Muscle of leg (tissue), 3 donors: ENCODE measurements at regions not wholly inside any gene's neighbourhood (a gene's known extent, or its start where the extent isn't known, plus 50 kb on each side); places are given as distances from the start of the nearest gene placed in this dataset.
"Not testable (repeated sequence)": the region's sequence is repeated elsewhere in the genome, so short reads cannot be mapped to it uniquely, and the experiment has no call there.

Experiments
- DNase-seq: peaks from one replicate; pipeline ENCODE4 v3.0.0; 2013
- H3K27ac ChIP-seq: one replicate; pipeline ENCODE4 v1.5.1; 2013; ENCODE audit warnings: mild to moderate bottlenecking, low read length, control low read depth
- H3K27me3 ChIP-seq: one replicate; pipeline ENCODE4 v1.6.1; 2013; ENCODE audit warnings: low read length; ENCODE audit not compliant: control insufficient read depth, insufficient read depth
- H3K36me3 ChIP-seq: one replicate; pipeline ENCODE4 v1.6.1; 2013; ENCODE audit warnings: low read length; ENCODE audit not compliant: control insufficient read depth, insufficient read depth
- H3K4me1 ChIP-seq: one replicate; pipeline ENCODE4 v1.6.1; 2013; ENCODE audit warnings: low read length; ENCODE audit not compliant: control insufficient read depth, insufficient read depth
- H3K4me3 ChIP-seq: one replicate; pipeline ENCODE4 v1.5.1; 2013; ENCODE audit warnings: low read length, control low read depth
- H3K9me3 ChIP-seq: replicated peaks from 2 replicates; pipeline ENCODE4 v1.6.1; 2013; ENCODE audit warnings: low read depth, low read length; ENCODE audit not compliant: control insufficient read depth
- WGBS: methylation state at CpG from one replicate; pipeline ENCODE4 v1.1.5; 2013; ENCODE audit warnings: missing lambda C conversion rate; ENCODE audit not compliant: insufficient coverage; 5-methylcytosine and 5-hydroxymethylcytosine counted together

DNA sequence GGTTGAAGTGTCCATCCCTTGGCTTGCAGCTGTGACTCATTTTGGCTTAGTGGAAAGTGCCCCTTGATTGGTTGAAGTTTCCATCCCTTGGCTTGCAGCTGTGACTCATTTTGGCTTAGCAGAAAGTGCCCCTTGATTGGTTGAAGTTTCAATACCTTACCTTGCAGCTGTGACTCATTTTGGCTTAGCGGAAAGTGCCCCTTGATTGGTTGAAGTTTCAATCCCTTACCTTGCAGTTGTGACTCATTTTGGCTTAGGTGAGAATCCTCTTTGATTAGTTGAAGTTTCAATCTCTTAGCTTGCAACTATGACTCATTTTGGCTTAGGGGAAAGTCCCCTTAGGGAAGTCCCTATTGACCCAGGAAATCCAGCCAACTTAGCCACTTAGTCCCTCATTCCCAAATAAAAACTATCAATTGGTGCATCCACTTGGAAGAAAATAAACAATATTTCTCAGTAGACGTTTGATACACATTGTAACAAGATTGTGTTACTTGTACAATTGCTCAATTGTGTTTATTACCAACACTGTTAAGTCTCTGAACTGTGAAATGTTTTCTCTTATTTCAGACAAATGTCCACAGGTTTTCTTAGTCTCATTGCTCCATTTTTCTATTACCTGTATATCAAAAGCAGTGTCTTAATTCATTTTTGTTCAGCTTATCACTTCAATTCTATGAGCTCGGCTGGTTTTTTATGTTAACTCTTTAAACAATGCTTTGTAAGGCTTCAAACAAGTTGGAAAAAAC, 2308.8 kb upstream of the ACO1 start:
- Histone ChIP-seq H3K9me3 (no peaks in the 10 kb centered on the region), H3K4me1 (no peaks in the 10 kb centered on the region), H3K4me3 (no peak overlapping the region), H3K27me3 (no peaks in the 10 kb centered on the region), H3K27ac (no peak overlapping the region), H3K36me3 (no peaks in the 10 kb centered on the region)
- no peak for DNase-seq
- no CpG with 5 or more reads among the region's 3 CpGs for WGBS

DNA sequence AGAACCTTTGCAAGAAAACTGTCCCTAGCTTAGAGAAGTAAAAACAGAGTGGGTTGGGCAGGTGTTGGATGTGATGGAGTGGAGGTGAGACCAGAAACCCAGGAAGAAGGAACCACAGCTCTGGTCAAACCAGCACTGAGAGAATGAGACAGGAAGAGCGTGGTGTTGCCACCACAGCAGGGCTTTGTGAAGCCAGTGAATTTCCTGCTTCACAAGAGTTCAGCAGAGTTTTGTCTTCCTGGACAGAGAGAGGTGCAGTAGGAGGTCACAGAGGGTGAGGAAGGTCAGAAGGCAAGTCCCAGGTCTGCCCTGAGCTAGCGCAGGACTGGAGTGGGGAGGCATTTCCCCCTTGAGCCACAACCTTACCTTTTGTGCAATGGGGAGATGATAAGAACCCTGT, 2306.2 kb upstream of the ACO1 start:
- Histone ChIP-seq H3K27me3 (no peaks in the 10 kb centered on the region), H3K36me3 (no peaks in the 10 kb centered on the region), H3K9me3 (no peaks in the 10 kb centered on the region), H3K4me3 (no peak overlapping the region), H3K4me1 (no peaks in the 10 kb centered on the region), H3K27ac (no peak overlapping the region)
- DNase-seq, result no peak
- 83% methylated on average over 1 of the region's 2 CpGs for WGBS

DNA sequence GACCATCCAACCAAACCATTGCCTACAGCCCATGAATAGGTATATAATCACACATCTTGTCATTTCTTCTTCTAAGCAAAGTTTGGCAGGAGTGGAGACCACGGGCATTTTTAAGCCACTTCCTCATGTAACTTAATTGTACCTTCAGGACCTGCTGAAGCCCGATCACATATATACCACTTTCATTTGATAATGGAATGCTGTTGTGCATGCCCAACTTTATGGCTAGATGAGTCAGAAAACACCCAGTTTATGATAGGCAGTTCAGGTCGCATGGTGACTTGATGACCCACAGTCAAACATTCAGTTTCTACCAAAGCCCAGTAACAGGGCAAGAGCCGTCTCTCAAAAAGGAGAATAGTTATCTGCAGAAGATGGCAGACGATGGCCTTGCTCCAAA, 2295.0 kb upstream of the ACO1 start:
- 84% methylated on average over 3 of the region's 5 CpGs for WGBS
- Histone ChIP-seq H3K9me3 (no peaks in the 10 kb centered on the region), H3K4me3 (no peak overlapping the region), H3K27ac (no peak overlapping the region), H3K36me3 (no peaks in the 10 kb centered on the region), H3K27me3 (no peaks in the 10 kb centered on the region), H3K4me1 (no peaks in the 10 kb centered on the region)
- DNase-seq, result no peak

GRCh38 chr9:30103647-30104394, 2280.6 kb upstream of the ACO1 start:
- H3K4me3 ChIP-seq, result no peak overlapping the region
- H3K9me3 ChIP-seq, result no peaks in the 10 kb centered on the region
- no peaks in the 10 kb centered on the region for H3K27me3 ChIP-seq
- no peak for DNase-seq
- H3K4me1 ChIP-seq, result no peaks in the 10 kb centered on the region
- H3K27ac ChIP-seq, result no peak overlapping the region
- no peaks in the 10 kb centered on the region for H3K36me3 ChIP-seq
- WGBS, result no CpG with 5 or more reads among the region's 2 CpGs

DNA sequence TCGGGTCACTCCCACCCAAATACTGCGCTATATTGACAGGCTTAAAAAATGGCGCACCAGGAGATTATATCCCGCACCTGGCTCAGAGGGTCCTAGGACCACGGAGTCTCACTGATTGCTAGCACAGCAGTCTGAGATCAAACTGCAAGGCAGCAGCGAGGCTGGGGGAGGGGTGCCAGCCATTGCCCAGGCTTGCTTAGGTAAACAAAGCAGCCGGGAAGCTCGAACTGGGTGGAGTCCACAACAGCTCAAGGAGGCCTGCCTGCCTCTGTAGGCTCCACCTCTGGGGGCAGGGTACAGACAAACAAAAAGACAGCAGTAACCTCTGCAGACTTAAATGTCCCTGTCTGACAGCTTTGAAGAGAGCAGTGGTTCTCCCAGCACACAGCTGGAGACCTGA, 2277.3 kb upstream of the ACO1 start:
- 98% methylated on average over 4 of the region's 8 CpGs for WGBS
- not testable (repeated sequence) for DNase-seq, H3K9me3 ChIP-seq, H3K27me3 ChIP-seq, H3K36me3 ChIP-seq, H3K4me1 ChIP-seq, H3K27ac ChIP-seq, H3K4me3 ChIP-seq

GRCh38 chr9:30116673-30117217, 2267.7 kb upstream of the ACO1 start:
- Histone ChIP-seq H3K27ac (no peak overlapping the region), H3K36me3 (no peaks in the 10 kb centered on the region), H3K4me3 (no peak overlapping the region), H3K27me3 (no peaks in the 10 kb centered on the region), H3K4me1 (no peaks in the 10 kb centered on the region), H3K9me3 (no peaks in the 10 kb centered on the region)
- no peak for DNase-seq
- WGBS, result 91% methylated on average over 3 of the region's 3 CpGs

DNA sequence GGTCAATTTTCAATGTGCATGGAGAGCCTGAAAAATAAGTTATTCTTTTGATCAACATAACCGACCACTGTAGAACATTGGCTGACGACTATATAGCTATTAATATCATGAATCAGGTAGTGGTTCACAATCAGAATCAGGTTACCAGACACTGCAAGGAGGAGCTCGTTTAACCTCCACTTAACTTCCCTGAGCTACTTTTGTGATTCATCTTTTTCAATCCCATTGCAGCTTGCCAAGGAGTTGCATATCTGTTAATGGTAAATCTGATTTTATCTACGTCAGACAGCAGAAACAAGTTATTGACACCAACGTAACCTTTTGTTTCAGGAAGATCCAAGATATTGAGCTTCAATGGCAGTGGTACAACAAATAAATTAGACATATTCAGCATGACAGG, 2263.8 kb upstream of the ACO1 start:
- H3K4me1 ChIP-seq, result no peaks in the 10 kb centered on the region
- WGBS, result no CpG with 5 or more reads among the region's 5 CpGs
- no peaks in the 10 kb centered on the region for H3K36me3 ChIP-seq
- no peak overlapping the region for H3K4me3 ChIP-seq
- H3K9me3 ChIP-seq, result no peaks in the 10 kb centered on the region
- H3K27ac ChIP-seq, result no peak overlapping the region
- no peak for DNase-seq
- H3K27me3 ChIP-seq, result no peaks in the 10 kb centered on the region

GRCh38 chr9:30121611-30122010, 2262.8 kb upstream of the ACO1 start:
- no CpG with 5 or more reads among the region's 4 CpGs for WGBS
- Histone ChIP-seq H3K36me3 (no peaks in the 10 kb centered on the region), H3K27me3 (no peaks in the 10 kb centered on the region), H3K27ac (no peak overlapping the region), H3K4me3 (no peak overlapping the region), H3K9me3 (no peaks in the 10 kb centered on the region), H3K4me1 (no peaks in the 10 kb centered on the region)
- no peak for DNase-seq

GRCh38 chr9:30125881-30126280, 2258.6 kb upstream of the ACO1 start:
- DNase-seq, result no peak
- H3K4me1 ChIP-seq, result no peaks in the 10 kb centered on the region
- no peak overlapping the region for H3K4me3 ChIP-seq
- H3K27me3 ChIP-seq, result no peaks in the 10 kb centered on the region
- H3K9me3 ChIP-seq, result no peaks in the 10 kb centered on the region
- H3K27ac ChIP-seq, result no peak overlapping the region
- no peaks in the 10 kb centered on the region for H3K36me3 ChIP-seq

GRCh38 chr9:30127371-30127770, 2257.1 kb upstream of the ACO1 start:
- H3K27ac ChIP-seq, result no peak overlapping the region
- no peaks in the 10 kb centered on the region for H3K36me3 ChIP-seq
- no peaks in the 10 kb centered on the region for H3K27me3 ChIP-seq
- DNase-seq, result no peak
- H3K9me3 ChIP-seq, result no peaks in the 10 kb centered on the region
- H3K4me1 ChIP-seq, result no peaks in the 10 kb centered on the region
- no peak overlapping the region for H3K4me3 ChIP-seq
